MV-4-11 (cell line): ENCODE measurements at regions not wholly inside any gene's neighbourhood (a gene's known extent, or its start where the extent isn't known, plus 50 kb on each side); places are given as distances from the start of the nearest gene placed in this dataset.
"Not testable (repeated sequence)": the region's sequence is repeated elsewhere in the genome, so short reads cannot be mapped to it uniquely, and the experiment has no call there.

Experiments
- DNase-seq: peaks from one replicate; lab custom pipeline; 2025; lab: John Stamatoyannopoulos, UW

GRCh38 chr16:85202631-85203461, 90.6 kb upstream of the CIBAR2 start:
- no peak for DNase-seq

- DNase-seq = no peak
These were observed 91.2 kb upstream of the CIBAR2 start for GRCh38 chr16:85203462-85203813.

- DNase-seq = no peak
These were observed 92.2 kb upstream of the CIBAR2 start for GRCh38 chr16:85204242-85205010.

GRCh38 chr16:85205257-85205656, 93.0 kb upstream of the CIBAR2 start:
- not testable (repeated sequence) for DNase-seq

- no peak for DNase-seq
These were observed 93.6 kb upstream of the CIBAR2 start for GRCh38 chr16:85205747-85206471.

GRCh38 chr16:85206472-85207356, 94.4 kb upstream of the CIBAR2 start:
- no peak for DNase-seq

- no peak for DNase-seq
These were observed 95.2 kb upstream of the CIBAR2 start for GRCh38 chr16:85207357-85207921.

- no peak for DNase-seq
These were observed 95.9 kb upstream of the CIBAR2 start for GRCh38 chr16:85208181-85208580.

- DNase-seq = no peak
These were observed 96.6 kb upstream of the CIBAR2 start for GRCh38 chr16:85208643-85209520.

- no peak for DNase-seq
These were observed 97.4 kb upstream of the CIBAR2 start for GRCh38 chr16:85209526-85210121.

GRCh38 chr16:85210423-85211169, 98.3 kb upstream of the CIBAR2 start:
- no peak for DNase-seq

GRCh38 chr16:85211271-85211801, 99.1 kb upstream of the CIBAR2 start:
- no peak for DNase-seq

GRCh38 chr16:85213926-85214675, 101.8 kb upstream of the CIBAR2 start:
- DNase-seq = no peak

GRCh38 chr16:85215478-85216118, 103.3 kb upstream of the CIBAR2 start:
- no peak for DNase-seq

- no peak for DNase-seq
These were observed 104.5 kb upstream of the CIBAR2 start for GRCh38 chr16:85216522-85217375.

- DNase-seq = no peak
These were observed 108.0 kb upstream of the CIBAR2 start for GRCh38 chr16:85220125-85220839.
